ENCODE measurements at regions not wholly inside any gene's neighbourhood (a gene's known extent, or its start where the extent isn't known, plus 50 kb on each side); places are given as distances from the start of the nearest gene placed in this dataset.

GRCh38 chr12:60842181-60842580 is 1246.4 kb downstream of the SLC16A7 start:
- DNase-seq (ENCODE audit: low read depth in 1 of 2, low spot score in 1 of 2), result no peak
- no peak for TF ChIP-seq JUND (IDR thresholded peaks at IDR 0.05; ENCODE audit: low read depth)
- in situ Hi-C loops (cut with HindIII; ENCODE audit: low pct_unique_long_range_greater_than_20kb, low sequenced_read_pairs), result no loop called here

- in situ Hi-C loops (cut with HindIII; ENCODE audit: low pct_unique_long_range_greater_than_20kb, low sequenced_read_pairs), result no loop called here
- no peak for TF ChIP-seq JUND (IDR thresholded peaks at IDR 0.05; ENCODE audit: low read depth)
- no peak for DNase-seq (ENCODE audit: low read depth in 1 of 2, low spot score in 1 of 2)
Measured at GRCh38 chr12:60844101-60844500, 1248.3 kb downstream of the SLC16A7 start.

- in situ Hi-C loops (cut with HindIII; ENCODE audit: low pct_unique_long_range_greater_than_20kb, low sequenced_read_pairs), result no loop called here
- no peak for DNase-seq (ENCODE audit: low read depth in 1 of 2, low spot score in 1 of 2)
- no peak for TF ChIP-seq JUND (IDR thresholded peaks at IDR 0.05; ENCODE audit: low read depth)
Measured at GRCh38 chr12:60844875-60845274, 1249.0 kb downstream of the SLC16A7 start.

- no peak for TF ChIP-seq JUND (IDR thresholded peaks at IDR 0.05; ENCODE audit: low read depth)
- in situ Hi-C loops (cut with HindIII; ENCODE audit: low pct_unique_long_range_greater_than_20kb, low sequenced_read_pairs), result no loop called here
- no peak for DNase-seq (ENCODE audit: low read depth in 1 of 2, low spot score in 1 of 2)
Measured at GRCh38 chr12:60845696-60846095, 1249.9 kb downstream of the SLC16A7 start.

GRCh38 chr12:60847281-60847680 is 1251.5 kb downstream of the SLC16A7 start:
- no peak for TF ChIP-seq JUND (IDR thresholded peaks at IDR 0.05; ENCODE audit: low read depth)
- no peak for DNase-seq (ENCODE audit: low read depth in 1 of 2, low spot score in 1 of 2)
- in situ Hi-C loops (cut with HindIII; ENCODE audit: low pct_unique_long_range_greater_than_20kb, low sequenced_read_pairs), result no loop called here

- no peak for TF ChIP-seq JUND (IDR thresholded peaks at IDR 0.05; ENCODE audit: low read depth)
- no peak for DNase-seq (ENCODE audit: low read depth in 1 of 2, low spot score in 1 of 2)
- in situ Hi-C loops (cut with HindIII; ENCODE audit: low pct_unique_long_range_greater_than_20kb, low sequenced_read_pairs), result no loop called here
Measured at GRCh38 chr12:60849723-60850122, 1253.9 kb downstream of the SLC16A7 start.

- no peak for TF ChIP-seq JUND (IDR thresholded peaks at IDR 0.05; ENCODE audit: low read depth)
- no peak for DNase-seq (ENCODE audit: low read depth in 1 of 2, low spot score in 1 of 2)
Measured at GRCh38 chr12:60853407-60853806, 1257.6 kb downstream of the SLC16A7 start.

GRCh38 chr12:60863421-60863820 is 1267.6 kb downstream of the SLC16A7 start:
- in situ Hi-C loops (cut with HindIII; ENCODE audit: low pct_unique_long_range_greater_than_20kb, low sequenced_read_pairs), result no loop called here
- no peak for DNase-seq (ENCODE audit: low read depth in 1 of 2, low spot score in 1 of 2)

More at GRCh38 chr12:60853407-60853806, 1257.6 kb downstream of the SLC16A7 start:
- in situ Hi-C loops (cut with HindIII; ENCODE audit: low pct_unique_long_range_greater_than_20kb, low sequenced_read_pairs), result no loop called here

GRCh38 chr12:60872219-60872618 is 1276.4 kb downstream of the SLC16A7 start:
- in situ Hi-C loops (cut with HindIII; ENCODE audit: low pct_unique_long_range_greater_than_20kb, low sequenced_read_pairs), result no loop called here
- DNase-seq (ENCODE audit: low read depth in 1 of 2, low spot score in 1 of 2), result no peak
- no peak for TF ChIP-seq JUND (IDR thresholded peaks at IDR 0.05; ENCODE audit: low read depth)

More at GRCh38 chr12:60863421-60863820, 1267.6 kb downstream of the SLC16A7 start:
- no peak for TF ChIP-seq JUND (IDR thresholded peaks at IDR 0.05; ENCODE audit: low read depth)

- in situ Hi-C loops (cut with HindIII; ENCODE audit: low pct_unique_long_range_greater_than_20kb, low sequenced_read_pairs), result no loop called here
- TF ChIP-seq JUND (IDR thresholded peaks at IDR 0.05; ENCODE audit: low read depth), result no peak
- DNase-seq (ENCODE audit: low read depth in 1 of 2, low spot score in 1 of 2), result peak in 1 of 2 experiments; percentile 21
Measured at GRCh38 chr12:60872850-60873713, 1277.3 kb downstream of the SLC16A7 start.

GRCh38 chr12:60874091-60874490 is 1278.3 kb downstream of the SLC16A7 start:
- TF ChIP-seq JUND (IDR thresholded peaks at IDR 0.05; ENCODE audit: low read depth), result no peak
- no peak for DNase-seq (ENCODE audit: low read depth in 1 of 2, low spot score in 1 of 2)
- in situ Hi-C loops (cut with HindIII; ENCODE audit: low pct_unique_long_range_greater_than_20kb, low sequenced_read_pairs), result no loop called here

- in situ Hi-C loops (cut with HindIII; ENCODE audit: low pct_unique_long_range_greater_than_20kb, low sequenced_read_pairs), result no loop called here
- no peak for DNase-seq (ENCODE audit: low read depth in 1 of 2, low spot score in 1 of 2)
- TF ChIP-seq JUND (IDR thresholded peaks at IDR 0.05; ENCODE audit: low read depth), result no peak
Measured at GRCh38 chr12:60920841-60921495, 1325.1 kb downstream of the SLC16A7 start.

- no peak for TF ChIP-seq JUND (IDR thresholded peaks at IDR 0.05; ENCODE audit: low read depth)
- in situ Hi-C loops (cut with HindIII; ENCODE audit: low pct_unique_long_range_greater_than_20kb, low sequenced_read_pairs), result no loop called here
- DNase-seq (ENCODE audit: low read depth in 1 of 2, low spot score in 1 of 2), result no peak
Measured at GRCh38 chr12:60921541-60921940, 1325.7 kb downstream of the SLC16A7 start.
